Vagina (tissue), 2 donors: ENCODE measurements at regions not wholly inside any gene's neighbourhood (a gene's known extent, or its start where the extent isn't known, plus 50 kb on each side); places are given as distances from the start of the nearest gene placed in this dataset.

Source experiments
- DNase-seq, 2 donors: peaks; one replicate each; pipeline ENCODE4 v3.0.0-alpha.2; 2017; ENCODE audit errors: extremely low spot score in 2 of 2
- H3K27ac ChIP-seq: fragments of 200-600 bp; sonication (generic); one replicate; pipeline ENCODE4 v1.5.1; 2019
- H3K27me3 ChIP-seq: fragments of 200-600 bp; sonication (generic); one replicate; pipeline ENCODE4 v1.5.1; 2019
- H3K36me3 ChIP-seq, 2 donors: fragments of 200-600 bp; sonication (generic); one replicate each; pipeline ENCODE4 v1.5.1; 2017 to 2019
- H3K4me1 ChIP-seq: fragments of 200-600 bp; sonication (generic); one replicate; pipeline ENCODE4 v1.5.1; 2019
- H3K4me3 ChIP-seq, 2 donors: fragments of 200-600 bp; sonication (generic); 1 replicate in 1 of 2; 2 replicates in 1 of 2; pipeline ENCODE4 v1.5.1; 2016 to 2019
- H3K9me3 ChIP-seq: fragments of 200-600 bp; sonication (generic); one replicate; pipeline ENCODE4 v1.5.1; 2019
- CTCF ChIP-seq, 3 experiments: fragments of 450-650 bp in 2 of 3; fragments of 200-600 bp in 1 of 3; sonication (generic) in 1 of 3; IDR thresholded peaks; one replicate each; pipeline ENCODE4 v1.5.1; 2017 to 2019; ENCODE audit warnings: antibody characterized with exemption in 3 of 3, mild to moderate bottlenecking in 2 of 3, moderate library complexity in 2 of 3
- POLR2A ChIP-seq, 2 donors: fragments of 450-650 bp; IDR thresholded peaks; one replicate each; pipeline ENCODE4 v1.6.1; 2017; ENCODE audit warnings: antibody characterized with exemption in 2 of 2, mild to moderate bottlenecking in 2 of 2, moderate library complexity in 2 of 2
- POLR2AphosphoS5 ChIP-seq, 2 donors: sonication (generic); formaldehyde crosslinking; IDR thresholded peaks; one replicate each; pipeline ENCODE4 v1.9.0; 2017; ENCODE audit warnings: antibody characterized with exemption in 2 of 2, mild to moderate bottlenecking in 2 of 2, low read depth in 1 of 2; ENCODE audit not compliant: insufficient read depth in 1 of 2
- intact Hi-C: fragments of 100-400 bp; cut with DNase I; formaldehyde crosslinking; loops from one replicate; pipeline ENCODE4 v1.15.1; 2023

DNA sequence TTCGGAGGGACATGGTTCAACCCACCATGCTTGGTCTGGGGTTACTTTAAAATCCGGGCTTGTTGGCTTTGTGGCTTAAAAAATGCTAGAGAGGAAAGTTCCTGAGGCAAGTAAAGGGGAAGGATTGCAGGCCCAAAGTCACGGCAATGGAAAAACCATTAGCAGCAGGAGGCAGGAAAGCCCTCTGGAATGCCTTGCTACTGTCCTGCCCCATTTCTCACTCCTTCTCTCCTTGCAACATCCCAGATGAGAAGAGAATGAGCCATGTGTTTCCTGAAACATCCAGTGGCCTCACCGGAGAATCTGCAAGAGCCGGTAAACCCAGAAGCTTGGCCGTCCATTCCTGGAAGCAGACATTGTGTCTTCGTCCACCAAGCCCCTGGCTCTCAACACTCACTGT lies 97.4 kb upstream of the LCLAT1 start:
- Histone ChIP-seq H3K27ac (no peak overlapping the region), H3K36me3 (no peaks in the 10 kb centered on the region), H3K9me3 (no peaks in the 10 kb centered on the region), H3K4me3 (no peak overlapping the region), H3K27me3 (no peaks in the 10 kb centered on the region), H3K4me1 (no peaks in the 10 kb centered on the region)
- no peak for DNase-seq
- no peak for TF ChIP-seq CTCF (IDR thresholded peaks at IDR 0.05)
- TF ChIP-seq POLR2A (IDR thresholded peaks at IDR 0.05) = no peak
- TF ChIP-seq POLR2AphosphoS5 (IDR thresholded peaks at IDR 0.05; ENCODE audit: insufficient read depth in 1 of 2, low read depth in 1 of 2) = no peak
- intact Hi-C loops = no loop called here

DNA sequence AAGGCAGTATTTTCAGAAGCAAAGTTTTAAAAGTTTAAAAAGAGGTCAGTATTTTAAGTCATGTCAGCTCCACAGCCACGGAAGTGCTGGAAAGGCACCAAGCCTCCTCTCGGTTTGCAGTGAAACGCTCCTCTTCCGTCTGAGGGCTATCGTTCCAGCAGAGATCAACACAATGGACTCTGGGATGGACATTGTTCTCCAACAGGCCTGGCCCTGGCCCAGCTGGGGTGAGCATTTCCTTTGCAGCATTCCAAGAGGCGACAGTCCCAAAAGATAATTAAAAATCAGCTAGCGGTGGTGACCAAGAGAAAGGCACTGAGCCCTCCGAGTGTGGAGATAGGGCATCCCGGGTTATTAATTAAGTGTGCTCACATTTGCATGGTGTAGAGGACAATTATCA lies 95.9 kb upstream of the LCLAT1 start:
- no peaks in the 10 kb centered on the region for H3K9me3 ChIP-seq
- H3K4me1 ChIP-seq = no peaks in the 10 kb centered on the region
- no peak overlapping the region for H3K4me3 ChIP-seq
- no peaks in the 10 kb centered on the region for H3K36me3 ChIP-seq
- intact Hi-C loops = no loop called here
- no peak for TF ChIP-seq CTCF (IDR thresholded peaks at IDR 0.05)
- no peak for TF ChIP-seq POLR2A (IDR thresholded peaks at IDR 0.05)
- no peak for TF ChIP-seq POLR2AphosphoS5 (IDR thresholded peaks at IDR 0.05; ENCODE audit: insufficient read depth in 1 of 2, low read depth in 1 of 2)
- no peak overlapping the region for H3K27ac ChIP-seq
- no peak for DNase-seq
- no peaks in the 10 kb centered on the region for H3K27me3 ChIP-seq

GRCh38 chr2:30351949-30352348 lies 95.1 kb upstream of the LCLAT1 start:
- Histone ChIP-seq H3K4me3 (no peak overlapping the region), H3K9me3 (no peaks in the 10 kb centered on the region), H3K27me3 (no peaks in the 10 kb centered on the region), H3K36me3 (no peaks in the 10 kb centered on the region), H3K4me1 (no peaks in the 10 kb centered on the region), H3K27ac (no peak overlapping the region)
- intact Hi-C loops = no loop called here
- no peak for TF ChIP-seq POLR2AphosphoS5 (IDR thresholded peaks at IDR 0.05; ENCODE audit: insufficient read depth in 1 of 2, low read depth in 1 of 2)
- no peak for DNase-seq

DNA sequence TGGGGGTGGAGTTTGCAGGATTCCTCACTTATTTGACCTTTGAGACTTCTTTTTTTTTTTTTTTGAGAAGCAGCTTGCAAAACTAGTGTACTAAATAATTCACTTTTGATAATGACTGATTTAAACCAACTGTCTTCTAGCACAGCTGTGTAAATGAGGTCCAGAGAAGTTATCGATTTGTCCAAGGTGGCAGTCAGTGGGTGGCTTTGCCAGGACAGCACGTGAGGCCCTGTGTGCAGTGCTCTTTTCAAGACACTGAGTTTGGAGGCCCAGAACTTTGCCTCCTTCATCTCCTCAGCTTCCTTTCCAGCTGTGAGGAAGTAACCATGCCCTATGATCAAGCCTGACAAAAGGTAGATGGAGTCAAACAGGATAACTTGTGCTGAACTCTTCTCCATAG lies 92.9 kb upstream of the LCLAT1 start:
- Histone ChIP-seq H3K27ac (no peak overlapping the region), H3K4me1 (no peaks in the 10 kb centered on the region), H3K36me3 (no peaks in the 10 kb centered on the region), H3K9me3 (no peaks in the 10 kb centered on the region), H3K27me3 (no peaks in the 10 kb centered on the region), H3K4me3 (no peak overlapping the region)
- TF ChIP-seq POLR2A (IDR thresholded peaks at IDR 0.05) = no peak
- TF ChIP-seq POLR2AphosphoS5 (IDR thresholded peaks at IDR 0.05; ENCODE audit: insufficient read depth in 1 of 2, low read depth in 1 of 2) = no peak
- TF ChIP-seq CTCF (IDR thresholded peaks at IDR 0.05) = no peak
- DNase-seq = no peak
- intact Hi-C loops = no loop called here

DNA sequence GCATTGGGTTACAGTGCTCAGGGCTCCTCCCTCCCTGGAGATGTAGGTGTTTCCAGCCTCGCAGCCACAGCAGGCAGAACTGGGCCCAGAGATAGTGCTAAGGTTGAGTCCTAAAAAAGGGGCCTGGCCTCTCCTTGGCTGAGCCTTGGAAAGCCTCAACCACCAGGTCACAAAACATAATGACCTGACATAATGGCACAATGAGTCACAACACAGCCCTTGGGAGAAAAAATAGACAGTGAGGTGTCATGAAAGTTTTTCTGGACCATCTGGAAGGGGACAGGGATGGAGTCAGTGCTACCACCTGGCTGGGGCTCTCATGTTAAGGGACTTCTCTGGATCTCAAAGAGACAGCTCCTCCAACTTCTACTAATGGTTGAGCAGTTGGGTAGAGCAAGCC lies 92.4 kb upstream of the LCLAT1 start:
- TF ChIP-seq CTCF (IDR thresholded peaks at IDR 0.05) (no peak), POLR2AphosphoS5 (IDR thresholded peaks at IDR 0.05; ENCODE audit: insufficient read depth in 1 of 2, low read depth in 1 of 2) (no peak), POLR2A (IDR thresholded peaks at IDR 0.05) (no peak)
- H3K9me3 ChIP-seq = no peaks in the 10 kb centered on the region
- intact Hi-C loops = no loop called here

DNA sequence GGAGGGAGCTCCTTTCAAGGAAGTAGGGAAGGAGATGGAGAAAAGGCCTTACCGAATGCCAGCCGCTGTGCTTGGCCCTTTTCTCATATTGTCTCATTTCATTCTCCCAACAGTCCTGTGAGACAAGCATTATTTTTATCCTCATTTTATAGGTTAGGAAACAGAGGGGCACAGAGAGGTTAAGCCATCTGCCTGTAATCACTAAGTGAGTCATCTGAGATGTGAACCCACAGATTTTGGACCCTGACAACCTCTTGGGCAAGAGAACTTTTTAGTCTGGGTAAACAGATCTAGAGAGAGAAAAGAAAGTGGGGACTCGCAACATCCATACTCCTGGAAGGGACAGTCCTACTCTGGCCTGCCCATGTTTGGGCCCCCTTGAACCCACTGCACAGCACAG lies 91.7 kb upstream of the LCLAT1 start:
- Histone ChIP-seq H3K4me3 (no peak overlapping the region), H3K36me3 (no peaks in the 10 kb centered on the region), H3K27me3 (no peaks in the 10 kb centered on the region), H3K9me3 (no peaks in the 10 kb centered on the region), H3K27ac (no peak overlapping the region), H3K4me1 (peaks cover 7% of the 10 kb centered on the region)
- TF ChIP-seq POLR2AphosphoS5 (IDR thresholded peaks at IDR 0.05; ENCODE audit: insufficient read depth in 1 of 2, low read depth in 1 of 2) = no peak
- no peak for TF ChIP-seq POLR2A (IDR thresholded peaks at IDR 0.05)
- no peak for TF ChIP-seq CTCF (IDR thresholded peaks at IDR 0.05)
- intact Hi-C loops = no loop called here
- DNase-seq = no peak

More for the DNA sequence above, 92.4 kb upstream of the LCLAT1 start:
- no peak for DNase-seq
- Histone ChIP-seq H3K27ac (no peak overlapping the region), H3K4me3 (no peak overlapping the region), H3K27me3 (no peaks in the 10 kb centered on the region), H3K36me3 (no peaks in the 10 kb centered on the region), H3K4me1 (no peaks in the 10 kb centered on the region)
